Endothelial cell of umbilical vein (primary cell): ENCODE measurements at regions not wholly inside any gene's neighbourhood (a gene's known extent, or its start where the extent isn't known, plus 50 kb on each side); places are given as distances from the start of the nearest gene placed in this dataset.

Experiments
- BruUV-seq: library from RNA; stranded (reverse); fragments of 400-500 nt; replicated peaks from 2 replicates; lab custom pipeline; 2021; lab: Mats Ljungman, UMichigan
- CTCF ChIA-PET: fragments of 300-600, 350-600 bp; sonication (Branson Sonifier 250); formaldehyde crosslinking; loops from one replicate; lab custom pipeline; 2021; ENCODE audit warnings: antibody characterized with exemption, inconsistent platforms; lab: Charles Lee
- POLR2A ChIA-PET: fragments of 300-600, 350-600 bp; sonication (Branson Sonifier 250); formaldehyde crosslinking; loops from one replicate; lab custom pipeline; 2021; ENCODE audit warnings: antibody characterized with exemption, inconsistent platforms; lab: Charles Lee
- DNase-seq: peaks from one replicate; pipeline ENCODE4 v3.0.0-alpha.2; 2011; ENCODE audit warnings: low read depth, low spot score
- FAIRE-seq: peaks from 2 replicates; lab custom pipeline; 2011; peaks lifted over from hg19 to GRCh38; lab: Jason Lieb, UNC
- H2AFZ ChIP-seq: 2 replicates; pipeline ENCODE4 v1.6.0; 2012; ENCODE audit warnings: low read depth, low read length, control low read depth, inconsistent platforms
- H3K27ac ChIP-seq: 2 replicates; pipeline ENCODE4 v1.5.1; 2011; ENCODE audit warnings: low read depth, mild to moderate bottlenecking, control low read depth, low read length, moderate library complexity; ENCODE audit not compliant: insufficient read depth
- H3K27me3 ChIP-seq, 2 experiments: 2 replicates each; pipeline versions ENCODE4 v1.6.0 to v1.6.1; 2011; ENCODE audit warnings: low read length in 2 of 2, mixed read lengths in 1 of 2; ENCODE audit not compliant: control insufficient read depth in 2 of 2, insufficient read depth in 2 of 2
- H3K36me3 ChIP-seq, 2 experiments: 2 replicates in 1 of 2; 3 replicates in 1 of 2; pipeline ENCODE4 v1.5.1; 2011; ENCODE audit warnings: low read length in 2 of 2, mild to moderate bottlenecking in 1 of 2, moderate library complexity in 1 of 2; ENCODE audit not compliant: control insufficient read depth in 2 of 2, insufficient read depth in 2 of 2; ENCODE audit errors: extremely low read depth in 1 of 2
- H3K4me1 ChIP-seq: 3 replicates; pipeline ENCODE4 v1.5.1; 2011; ENCODE audit warnings: mild to moderate bottlenecking, low read length; ENCODE audit not compliant: control insufficient read depth, insufficient read depth; ENCODE audit errors: extremely low read depth
- H3K4me2 ChIP-seq: 2 replicates; pipeline ENCODE4 v1.6.1; 2011; ENCODE audit warnings: low read length, control low read depth, mixed read lengths; ENCODE audit not compliant: insufficient read depth
- H3K4me3 ChIP-seq, 3 experiments: fragments of 200-600 bp in 1 of 3; sonication (generic), shearing (Covaris generic) in 1 of 3; replicated peaks in 1 of 3; 2 replicates each; pipeline ENCODE4 v1.5.1; 2011 to 2016; ENCODE audit warnings: control low read depth in 3 of 3, low read length in 3 of 3, mild to moderate bottlenecking in 2 of 3, inconsistent platforms in 1 of 3, low read depth in 1 of 3, moderate library complexity in 1 of 3; ENCODE audit not compliant: insufficient read depth in 1 of 3
- H3K79me2 ChIP-seq: 2 replicates; pipeline ENCODE4 v1.6.0; 2012; ENCODE audit warnings: low read length, inconsistent platforms; ENCODE audit not compliant: control insufficient read depth, insufficient read depth
- H3K9ac ChIP-seq: replicated peaks from 2 replicates; pipeline ENCODE3; 2011; ENCODE audit warnings: low read length, control low read depth; ENCODE audit not compliant: insufficient read depth; ENCODE audit errors: extremely low read depth
- H3K9me1 ChIP-seq: replicated peaks from 3 replicates; pipeline ENCODE4 v1.6.0; 2011; ENCODE audit warnings: mild to moderate bottlenecking, low read length; ENCODE audit not compliant: control insufficient read depth, insufficient read depth; ENCODE audit errors: extremely low read depth
- H3K9me3 ChIP-seq: replicated peaks from 2 replicates; pipeline ENCODE4 v1.5.1; 2012; ENCODE audit warnings: low read length, inconsistent platforms; ENCODE audit not compliant: control insufficient read depth, insufficient read depth
- H4K20me1 ChIP-seq: replicated peaks from 2 replicates; pipeline ENCODE3; 2011; ENCODE audit warnings: mild to moderate bottlenecking, low read length; ENCODE audit not compliant: control insufficient read depth, insufficient read depth; ENCODE audit errors: extremely low read depth
- EZH2 ChIP-seq: IDR thresholded peaks from 2 replicates; pipeline ENCODE4 v1.6.1; 2012; ENCODE audit warnings: borderline replicate concordance, low read depth, mild to moderate bottlenecking, moderate library complexity, low read length, inconsistent platforms; ENCODE audit not compliant: severe bottlenecking
- FOS ChIP-seq: IDR thresholded peaks from 2 replicates; pipeline ENCODE4 v1.6.1; 2011; ENCODE audit warnings: mild to moderate bottlenecking, low read length, moderate library complexity, borderline replicate concordance; ENCODE audit not compliant: insufficient read depth
- GATA2 ChIP-seq: IDR thresholded peaks from 2 replicates; pipeline ENCODE4 v1.7.0; 2011; ENCODE audit warnings: low read depth, mild to moderate bottlenecking, moderate library complexity, mixed read lengths, low read length; ENCODE audit not compliant: insufficient read length, insufficient read depth
- JUN ChIP-seq: IDR thresholded peaks from 2 replicates; pipeline ENCODE4 v1.6.1; 2011; ENCODE audit warnings: borderline replicate concordance, low read depth; ENCODE audit not compliant: insufficient read length, insufficient read depth
- MYC ChIP-seq: IDR thresholded peaks from one replicate; pipeline ENCODE4 v1.6.1; 2011; ENCODE audit warnings: mild to moderate bottlenecking, low read depth, low read length
- POLR2A ChIP-seq: IDR thresholded peaks from 2 replicates; pipeline ENCODE4 v1.6.1; 2012; ENCODE audit warnings: low read depth, mild to moderate bottlenecking, control low read depth, low read length
- POLR2AphosphoS5 ChIP-seq: IDR thresholded peaks from 2 replicates; pipeline ENCODE4 v1.6.1; 2012; ENCODE audit warnings: low read depth, mild to moderate bottlenecking, control low read depth, low read length, moderate library complexity; ENCODE audit not compliant: insufficient read depth
- dilution Hi-C: fragments of 300-500 bp; cut with MboI; formaldehyde crosslinking; loops from one replicate; pipeline ENCODE4 v1.15.0; 2019; ENCODE audit warnings: low sequenced_read_pairs; ENCODE audit not compliant: extremely low pct_ligation_motif_present
- intact Hi-C: fragments of 100-400 bp; cut with micrococcal nuclease; formaldehyde crosslinking; loops from one replicate; pipeline ENCODE4 v1.10.0; 2022
- TF ChIP-seq, protein P1 (sequence below): IDR thresholded peaks from 2 replicates; pipeline ENCODE4 v1.6.1; 2011; ENCODE audit not compliant: insufficient read depth, insufficient read length
- TF ChIP-seq, protein P2 (sequence below), 2 donors: IDR thresholded peaks; 1 replicate in 1 of 2; 2 replicates in 1 of 2; pipeline ENCODE4 v1.5.1; 2011; ENCODE audit warnings: low read length in 2 of 2, mild to moderate bottlenecking in 2 of 2, moderate library complexity in 2 of 2, control low read depth in 1 of 2, inconsistent platforms in 1 of 2, low read depth in 1 of 2; ENCODE audit not compliant: insufficient read depth in 1 of 2; ENCODE audit errors: extremely low read depth in 1 of 2

DNA sequence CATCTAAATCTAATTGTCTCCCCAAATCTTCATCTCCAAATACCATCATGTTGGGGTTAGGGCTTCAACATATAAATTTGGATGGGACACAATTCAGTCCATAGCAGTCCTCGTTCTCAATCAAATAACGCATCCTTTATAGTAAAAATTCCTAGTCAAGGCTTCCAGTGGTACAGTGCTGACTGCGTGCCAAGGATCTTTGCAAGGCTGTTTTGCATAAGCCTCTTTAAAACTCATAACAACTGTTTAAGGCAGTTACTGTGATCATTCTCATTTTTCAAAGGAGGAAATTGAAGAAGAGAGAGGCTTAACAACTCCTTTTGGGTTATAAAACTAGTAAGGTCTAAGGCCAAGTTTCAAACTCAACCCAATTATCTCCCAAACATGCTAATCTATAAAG, 666.9 kb downstream of the NYAP2 start:
- Histone ChIP-seq H3K36me3 (no peaks in the 10 kb centered on the region), H3K4me1 (no peaks in the 10 kb centered on the region), H4K20me1 (no peaks in the 10 kb centered on the region), H3K79me2 (no peaks in the 10 kb centered on the region), H3K27me3 (no peaks in the 10 kb centered on the region), H3K9ac (no peak overlapping the region), H3K9me1 (no peaks in the 10 kb centered on the region), H2AFZ (no peak overlapping the region), H3K4me3 (no peak overlapping the region), H3K4me2 (no peak overlapping the region), H3K9me3 (no peaks in the 10 kb centered on the region), H3K27ac (no peak overlapping the region)
- no peak for DNase-seq
- FAIRE-seq, result no peak
- intact Hi-C loops, result no loop called here
- no TSS peak for BruUV-seq
- CTCF ChIA-PET, result no interaction called here
- dilution Hi-C loops, result no loop called here
- POLR2A ChIA-PET, result no interaction called here
- TF ChIP-seq FOS (no peak), JUN (no peak), POLR2AphosphoS5 (no peak), POLR2A (no peak), MYC (no peak), GATA2 (no peak), EZH2 (no peak)
- TF ChIP-seq, protein P1, sequence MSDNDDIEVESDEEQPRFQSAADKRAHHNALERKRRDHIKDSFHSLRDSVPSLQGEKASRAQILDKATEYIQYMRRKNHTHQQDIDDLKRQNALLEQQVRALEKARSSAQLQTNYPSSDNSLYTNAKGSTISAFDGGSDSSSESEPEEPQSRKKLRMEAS, result no peak
- TF ChIP-seq, protein P2, sequence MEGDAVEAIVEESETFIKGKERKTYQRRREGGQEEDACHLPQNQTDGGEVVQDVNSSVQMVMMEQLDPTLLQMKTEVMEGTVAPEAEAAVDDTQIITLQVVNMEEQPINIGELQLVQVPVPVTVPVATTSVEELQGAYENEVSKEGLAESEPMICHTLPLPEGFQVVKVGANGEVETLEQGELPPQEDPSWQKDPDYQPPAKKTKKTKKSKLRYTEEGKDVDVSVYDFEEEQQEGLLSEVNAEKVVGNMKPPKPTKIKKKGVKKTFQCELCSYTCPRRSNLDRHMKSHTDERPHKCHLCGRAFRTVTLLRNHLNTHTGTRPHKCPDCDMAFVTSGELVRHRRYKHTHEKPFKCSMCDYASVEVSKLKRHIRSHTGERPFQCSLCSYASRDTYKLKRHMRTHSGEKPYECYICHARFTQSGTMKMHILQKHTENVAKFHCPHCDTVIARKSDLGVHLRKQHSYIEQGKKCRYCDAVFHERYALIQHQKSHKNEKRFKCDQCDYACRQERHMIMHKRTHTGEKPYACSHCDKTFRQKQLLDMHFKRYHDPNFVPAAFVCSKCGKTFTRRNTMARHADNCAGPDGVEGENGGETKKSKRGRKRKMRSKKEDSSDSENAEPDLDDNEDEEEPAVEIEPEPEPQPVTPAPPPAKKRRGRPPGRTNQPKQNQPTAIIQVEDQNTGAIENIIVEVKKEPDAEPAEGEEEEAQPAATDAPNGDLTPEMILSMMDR (IDR thresholded peaks at IDR 0.05; ENCODE audit: extremely low read depth in 1 of 2, insufficient read depth in 1 of 2, low read depth in 1 of 2, low read length in 2 of 2), result no peak
